H1 (cell line): ENCODE measurements at regions not wholly inside any gene's neighbourhood (a gene's known extent, or its start where the extent isn't known, plus 50 kb on each side); places are given as distances from the start of the nearest gene placed in this dataset.

Experiments
- ASH2L ChIP-seq: fragments of 200-600, 300-600 bp; sonication (generic); IDR thresholded peaks from one replicate; pipeline ENCODE4 v1.7.1; 2017; ENCODE audit warnings: low read length
- BCL11A ChIP-seq, 2 experiments: IDR thresholded peaks; one replicate each; pipeline ENCODE4 v1.6.1; 2011; ENCODE audit warnings: low read depth in 2 of 2, low read length in 2 of 2, mild to moderate bottlenecking in 2 of 2
- PHF8 ChIP-seq: fragments of 200-600 bp; sonication (generic); conservative IDR thresholded peaks from 2 replicates; pipeline ENCODE4 v1.7.1; 2012; ENCODE audit warnings: low read depth, mild to moderate bottlenecking, inconsistent platforms, low read length, moderate library complexity

DNA sequence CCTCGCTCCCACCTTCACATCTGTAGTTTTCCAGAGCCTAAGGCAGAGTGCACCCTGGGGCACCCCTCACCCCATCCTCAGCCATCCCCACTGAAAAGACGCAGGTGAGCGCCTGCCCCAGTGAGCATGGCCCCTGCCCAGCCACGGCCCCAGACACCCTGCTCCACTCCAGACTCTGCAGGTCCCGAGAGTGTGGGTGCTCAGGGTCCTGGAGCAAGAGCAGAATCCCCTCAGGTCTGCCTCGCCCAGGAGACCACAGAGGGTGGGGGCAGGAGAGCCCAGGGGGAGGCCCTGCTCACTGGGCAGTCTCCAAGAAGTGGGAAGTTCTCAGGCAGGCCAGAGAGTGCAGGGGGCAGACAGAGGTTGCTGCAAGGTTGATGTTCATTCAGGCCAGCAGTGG lies 158.6 kb upstream of the PPP1R26 start (continued):
- TF ChIP-seq ASH2L (no peak), BCL11A (IDR thresholded peaks at IDR 0.05; ENCODE audit: low read depth in 2 of 2, low read length in 2 of 2) (no peak), PHF8 (no peak)
